Astrocyte (in vitro differentiated cells and primary cell): ENCODE measurements at regions not wholly inside any gene's neighbourhood (a gene's known extent, or its start where the extent isn't known, plus 50 kb on each side); places are given as distances from the start of the nearest gene placed in this dataset.

ENCODE experiments used
- CTCF ChIP-seq: IDR thresholded peaks from 2 replicates; pipeline ENCODE4 v1.5.1; 2011; ENCODE audit warnings: low read depth, mild to moderate bottlenecking, inconsistent platforms, low read length, moderate library complexity; ENCODE audit not compliant: insufficient read depth
- EZH2 ChIP-seq: IDR thresholded peaks from 2 replicates; pipeline ENCODE4 v1.6.1; 2012; ENCODE audit warnings: mild to moderate bottlenecking, low read length, inconsistent platforms; ENCODE audit not compliant: insufficient read depth

DNA sequence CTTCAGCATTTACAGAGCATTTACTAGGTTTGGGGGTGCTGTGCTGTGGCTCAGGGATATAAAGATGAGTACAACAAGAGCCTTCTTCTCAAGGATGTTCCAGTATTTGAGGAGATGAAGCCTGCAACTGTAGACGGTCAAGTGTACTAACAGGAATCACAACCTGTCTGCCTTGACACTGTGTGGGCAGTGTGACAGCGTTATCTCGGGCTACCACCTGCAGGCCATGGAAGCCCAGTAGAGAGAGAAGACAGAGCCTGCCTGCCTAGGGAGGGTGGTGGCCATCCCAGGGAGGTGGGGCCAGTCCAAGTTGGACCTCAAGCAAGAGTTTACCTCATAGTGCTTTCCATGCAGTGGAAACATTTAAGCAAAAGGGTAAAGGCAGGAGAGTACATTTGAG is 215.1 kb upstream of the ASIC2 start:
- TF ChIP-seq CTCF, result no peak
- TF ChIP-seq EZH2, result no peak
